NCI-H2196 (cell line): ENCODE measurements at regions not wholly inside any gene's neighbourhood (a gene's known extent, or its start where the extent isn't known, plus 50 kb on each side); places are given as distances from the start of the nearest gene placed in this dataset.
"Not testable (repeated sequence)": the region's sequence is repeated elsewhere in the genome, so short reads cannot be mapped to it uniquely, and the experiment has no call there.

Source experiments
- DNase-seq: peaks from one replicate; lab custom pipeline; 2025; ENCODE audit not compliant: unreplicated experiment; lab: John Stamatoyannopoulos, UW

DNA sequence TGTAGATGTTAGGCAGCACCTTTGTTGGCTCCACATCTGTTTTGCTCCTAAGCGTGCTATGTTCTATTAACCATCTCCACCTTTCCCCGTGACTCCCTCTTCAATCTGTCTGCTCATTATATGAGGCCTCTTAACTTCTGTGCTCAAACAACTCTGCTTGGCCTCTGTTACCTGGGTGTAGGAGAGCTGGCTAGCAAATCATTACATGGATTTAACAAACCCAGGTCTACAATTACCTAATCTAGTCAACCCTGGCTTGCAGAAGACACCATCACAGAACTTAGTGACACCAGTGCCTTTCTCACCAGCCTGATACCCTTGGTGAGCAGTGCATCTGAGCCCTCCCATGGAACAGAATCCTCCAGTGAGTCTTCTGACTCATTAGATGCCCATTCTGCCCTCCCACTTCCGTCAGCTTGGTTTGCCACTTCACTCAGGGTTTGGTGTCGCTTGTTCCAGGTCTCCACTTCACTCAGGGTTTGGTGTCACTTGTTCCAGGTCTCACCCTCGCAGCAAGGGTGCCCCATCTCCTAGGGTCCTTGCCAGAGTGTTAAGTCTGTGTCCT, 92.0 kb upstream of the KIF26B start:
- no peak for DNase-seq

DNA sequence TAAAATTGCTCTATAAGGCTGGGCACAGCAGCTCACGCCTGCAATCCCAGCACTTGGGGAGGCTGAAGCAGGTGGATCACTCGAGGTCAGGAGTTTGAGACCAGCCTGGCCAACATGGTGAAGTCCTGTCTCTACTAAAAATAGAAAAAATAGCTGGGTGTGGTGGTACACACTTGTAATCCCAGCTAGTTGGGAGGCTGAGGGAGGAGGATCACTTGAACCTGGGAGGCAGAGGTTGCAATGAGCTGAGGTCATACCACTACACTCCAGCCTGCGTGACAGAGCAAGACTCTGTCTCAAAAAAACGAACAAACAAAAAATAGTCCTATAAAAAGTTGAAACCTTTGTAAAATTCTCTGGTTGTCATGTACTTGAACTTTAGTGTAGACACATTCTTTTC, 93.0 kb upstream of the KIF26B start:
- DNase-seq, result not testable (repeated sequence)

DNA sequence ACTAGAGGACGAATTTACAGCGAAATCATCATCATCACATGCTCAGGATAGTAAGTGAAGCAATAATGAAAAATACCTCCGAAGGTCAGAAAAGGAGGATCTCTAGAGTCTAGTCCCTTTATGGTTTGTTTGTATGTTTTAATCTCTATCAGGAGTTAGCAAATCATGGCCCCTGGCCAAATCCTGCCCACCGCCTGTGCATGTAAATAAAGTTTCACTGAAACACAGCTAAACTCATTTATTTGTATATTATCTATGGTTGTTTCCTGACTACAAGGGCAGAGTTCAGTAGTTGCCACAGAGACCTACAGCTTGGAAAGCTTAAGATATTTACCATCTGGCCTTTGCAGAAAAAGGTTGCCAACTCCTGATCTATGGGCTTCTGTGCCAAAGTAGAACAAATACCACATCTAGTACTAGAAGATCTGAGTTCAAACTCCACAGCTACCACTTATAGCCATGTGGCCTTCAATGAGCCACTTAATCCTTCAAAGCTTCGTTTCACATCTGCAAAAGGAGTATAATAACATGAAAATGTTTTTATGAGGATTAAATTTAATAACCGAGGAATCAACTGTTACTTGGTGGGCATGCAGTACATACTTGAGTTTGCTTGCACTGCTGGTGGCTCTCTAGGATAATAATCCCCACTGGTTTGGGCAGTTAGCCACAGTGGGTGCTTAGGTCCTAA, 94.0 kb upstream of the KIF26B start:
- no peak for DNase-seq

DNA sequence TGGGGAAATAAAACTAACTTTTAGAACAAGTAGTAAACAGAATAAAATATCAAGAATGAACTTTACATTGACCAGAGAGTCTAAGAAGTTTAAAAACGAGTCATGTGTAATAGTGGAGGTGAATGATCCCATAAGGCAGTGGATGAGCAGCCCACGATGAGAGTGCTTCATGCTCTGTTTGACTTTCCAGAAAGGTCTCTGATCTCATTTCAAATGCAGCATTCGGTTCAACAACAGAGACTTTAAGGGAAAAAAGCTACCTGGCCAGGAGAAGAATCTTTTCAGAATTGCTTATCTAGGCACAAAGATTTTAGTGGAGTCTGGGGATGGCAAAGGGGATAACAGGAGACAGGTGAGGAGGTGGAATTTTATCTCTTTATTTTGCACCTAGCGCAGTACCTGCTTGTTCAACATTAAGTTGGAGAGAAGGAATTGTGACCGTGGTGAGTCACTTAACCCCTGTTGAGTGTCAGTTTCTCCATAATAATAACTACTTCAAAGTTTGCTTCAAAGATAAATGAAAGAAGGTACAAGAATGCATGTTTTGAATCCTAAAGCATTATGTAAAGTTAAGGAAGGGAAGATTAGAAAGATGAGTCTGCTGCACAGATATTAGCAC, 94.9 kb upstream of the KIF26B start:
- no peak for DNase-seq

DNA sequence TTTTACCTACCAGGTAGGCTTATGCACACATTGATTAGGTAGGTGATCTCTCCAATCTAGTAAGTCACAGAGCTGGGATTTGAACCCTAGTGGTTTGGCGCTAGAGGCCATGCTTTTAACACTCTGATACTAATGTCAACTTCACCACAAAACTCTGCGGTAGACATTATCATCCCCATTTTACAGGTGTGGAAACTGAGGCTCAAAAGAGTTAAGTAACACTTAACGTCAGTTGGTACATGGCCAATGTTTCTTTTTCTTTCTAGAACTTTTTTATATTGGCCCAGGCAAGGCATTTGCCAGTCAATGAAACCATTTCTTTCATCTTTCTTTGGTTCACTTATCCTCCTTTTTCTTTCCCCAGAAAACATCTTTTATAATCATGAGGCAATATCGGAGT, 95.9 kb upstream of the KIF26B start:
- DNase-seq, result no peak

DNA sequence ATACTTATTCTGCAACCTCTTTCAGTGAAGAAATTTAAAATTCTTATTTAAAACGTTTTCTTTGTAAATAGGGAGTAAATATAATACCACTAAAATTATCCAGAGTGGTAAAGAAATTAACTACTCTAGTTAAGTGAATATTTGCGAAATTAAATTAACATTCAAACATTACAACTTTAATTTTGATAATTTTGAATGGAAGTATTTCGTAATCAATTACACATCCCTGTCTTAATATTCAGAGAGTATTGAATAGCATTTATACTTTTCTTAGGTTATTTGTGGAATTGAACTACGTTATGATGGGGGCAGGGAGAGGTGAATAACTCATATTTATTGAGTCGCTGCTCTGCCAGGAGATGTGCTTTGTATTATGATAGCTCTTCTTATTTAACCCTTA, 96.3 kb upstream of the KIF26B start:
- DNase-seq, result no peak

DNA sequence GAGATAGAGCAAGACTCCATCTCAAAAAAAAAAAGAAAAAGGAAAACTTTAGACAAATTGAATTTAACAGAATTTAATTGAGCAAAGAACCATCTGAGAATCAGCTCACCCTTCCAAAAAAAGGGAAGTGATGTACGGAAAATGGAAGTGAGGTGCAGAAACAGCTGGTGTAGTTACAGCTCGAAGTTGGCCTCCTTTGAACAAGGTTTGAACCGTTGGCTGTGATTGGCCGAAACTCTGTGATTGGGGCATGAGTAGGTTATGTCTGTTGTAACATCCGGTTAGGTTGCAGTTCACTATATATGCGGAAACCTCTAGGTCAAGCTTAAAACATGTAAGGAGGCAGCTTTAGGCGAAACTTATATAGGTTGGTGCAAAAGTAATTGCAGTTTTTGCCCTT, 97.9 kb upstream of the KIF26B start:
- DNase-seq, result no peak

DNA sequence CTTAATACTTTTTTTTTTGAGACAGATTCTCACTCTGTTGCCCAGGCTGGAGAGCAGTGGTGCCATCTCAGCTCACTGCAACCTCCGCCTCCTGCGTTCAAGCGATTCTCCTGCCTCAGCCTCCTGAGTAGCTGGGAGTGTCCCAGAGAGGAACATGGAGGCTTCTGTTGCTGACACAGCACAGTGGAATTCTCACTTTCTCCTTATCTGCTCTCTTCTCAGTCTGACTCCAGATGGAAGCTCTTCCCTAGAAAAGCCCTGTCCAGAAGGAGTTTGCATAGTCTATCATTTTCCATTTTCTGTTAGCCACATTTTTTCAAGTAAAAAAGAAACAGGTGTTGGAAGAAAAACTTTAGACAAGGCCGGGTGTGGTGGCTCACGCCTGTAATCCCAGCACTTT, 98.5 kb upstream of the KIF26B start:
- not testable (repeated sequence) for DNase-seq

DNA sequence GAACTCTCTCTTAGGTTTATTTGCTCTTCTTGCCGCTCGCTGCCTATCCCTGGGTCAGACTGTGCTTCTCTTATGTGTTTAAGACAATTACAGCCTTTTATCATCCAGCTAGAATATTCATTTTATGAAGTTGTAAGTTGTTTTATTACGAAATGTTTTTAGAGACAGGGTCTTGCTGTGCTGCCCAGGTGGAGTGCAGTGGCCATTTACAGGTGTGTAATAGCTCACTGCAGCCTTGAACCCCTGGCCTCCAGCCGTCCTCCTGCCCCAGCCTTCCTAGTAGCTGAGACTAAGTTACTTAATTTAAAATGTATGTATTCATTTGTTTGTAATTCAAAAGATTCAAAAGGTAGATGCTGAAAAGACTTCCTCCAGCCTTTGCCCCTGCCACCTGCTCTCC, 99.0 kb upstream of the KIF26B start:
- no peak for DNase-seq

DNA sequence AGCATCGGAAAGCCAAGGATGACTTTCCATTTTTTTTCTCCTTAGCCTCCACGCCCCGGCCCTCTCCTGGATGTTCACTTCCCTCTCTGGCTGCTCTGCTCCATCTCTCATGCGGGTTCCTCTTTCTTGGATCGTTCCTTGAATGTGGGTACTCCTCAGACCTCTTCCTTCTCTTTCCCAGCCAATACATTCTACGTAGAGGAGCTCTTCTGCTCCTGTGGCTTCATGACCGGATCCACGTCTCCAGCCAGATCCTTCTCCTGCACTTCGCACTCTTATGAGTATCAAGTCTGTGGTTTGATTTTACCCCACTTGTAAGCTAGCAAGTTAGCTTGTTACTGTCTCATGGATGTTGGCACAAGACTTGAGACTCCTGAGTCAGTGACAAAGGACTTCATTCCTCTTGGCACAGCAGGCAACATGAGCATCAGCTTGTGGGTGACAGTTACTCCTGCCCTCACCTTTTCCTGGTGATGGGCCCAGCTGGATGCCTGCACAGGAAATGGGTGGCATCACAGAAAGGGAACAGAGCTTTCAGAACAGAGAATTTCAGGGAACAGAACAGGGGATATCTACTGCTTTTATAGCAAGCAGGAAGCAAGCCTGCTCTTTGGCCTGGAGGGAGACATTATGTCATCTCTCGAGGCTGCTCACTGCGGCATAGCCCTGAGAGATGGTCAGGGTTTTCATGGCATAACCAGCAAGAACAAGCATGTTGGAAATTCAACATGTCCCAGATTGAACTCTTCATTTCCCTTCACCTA, 100.1 kb upstream of the KIF26B start:
- DNase-seq, result no peak

DNA sequence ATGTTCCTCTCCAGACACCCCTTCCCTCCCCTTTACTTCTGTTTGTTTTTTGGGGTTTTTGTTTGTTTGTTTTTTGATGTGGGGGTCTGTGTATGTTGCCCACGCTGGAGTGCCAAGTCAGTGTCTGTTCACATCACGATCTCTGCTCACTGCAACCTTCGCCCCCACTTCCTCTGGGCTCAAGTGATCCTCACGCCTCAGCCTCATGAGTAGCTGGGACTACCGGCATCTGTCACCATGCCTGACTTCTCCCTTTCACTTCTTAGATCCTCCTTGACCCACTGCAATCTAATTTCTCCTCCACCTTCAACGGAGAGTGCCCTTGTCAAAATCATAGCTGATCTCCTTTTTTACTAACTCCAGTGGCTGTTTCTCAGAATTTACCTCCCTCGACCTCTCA, 100.7 kb upstream of the KIF26B start:
- no peak for DNase-seq

DNA sequence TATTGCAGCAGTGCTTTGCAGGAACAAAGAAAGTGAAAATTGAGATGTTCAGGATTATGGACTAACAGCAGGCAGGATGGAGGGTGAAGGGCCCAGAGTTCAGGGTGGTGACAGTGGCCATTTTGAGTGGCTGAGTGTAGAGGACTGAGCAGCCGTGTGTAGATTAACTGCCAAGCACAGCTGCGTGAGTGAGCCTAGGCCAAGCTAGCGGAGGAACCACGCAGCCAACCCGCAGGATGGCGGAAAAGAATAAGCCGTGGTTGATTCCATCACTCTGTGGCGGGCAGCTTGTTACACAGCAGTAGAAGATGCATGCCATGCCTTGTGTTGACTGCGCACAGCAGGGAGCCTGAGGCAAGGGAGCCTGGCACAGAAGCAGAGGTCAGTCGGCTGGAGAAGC, 102.5 kb upstream of the KIF26B start:
- no peak for DNase-seq

DNA sequence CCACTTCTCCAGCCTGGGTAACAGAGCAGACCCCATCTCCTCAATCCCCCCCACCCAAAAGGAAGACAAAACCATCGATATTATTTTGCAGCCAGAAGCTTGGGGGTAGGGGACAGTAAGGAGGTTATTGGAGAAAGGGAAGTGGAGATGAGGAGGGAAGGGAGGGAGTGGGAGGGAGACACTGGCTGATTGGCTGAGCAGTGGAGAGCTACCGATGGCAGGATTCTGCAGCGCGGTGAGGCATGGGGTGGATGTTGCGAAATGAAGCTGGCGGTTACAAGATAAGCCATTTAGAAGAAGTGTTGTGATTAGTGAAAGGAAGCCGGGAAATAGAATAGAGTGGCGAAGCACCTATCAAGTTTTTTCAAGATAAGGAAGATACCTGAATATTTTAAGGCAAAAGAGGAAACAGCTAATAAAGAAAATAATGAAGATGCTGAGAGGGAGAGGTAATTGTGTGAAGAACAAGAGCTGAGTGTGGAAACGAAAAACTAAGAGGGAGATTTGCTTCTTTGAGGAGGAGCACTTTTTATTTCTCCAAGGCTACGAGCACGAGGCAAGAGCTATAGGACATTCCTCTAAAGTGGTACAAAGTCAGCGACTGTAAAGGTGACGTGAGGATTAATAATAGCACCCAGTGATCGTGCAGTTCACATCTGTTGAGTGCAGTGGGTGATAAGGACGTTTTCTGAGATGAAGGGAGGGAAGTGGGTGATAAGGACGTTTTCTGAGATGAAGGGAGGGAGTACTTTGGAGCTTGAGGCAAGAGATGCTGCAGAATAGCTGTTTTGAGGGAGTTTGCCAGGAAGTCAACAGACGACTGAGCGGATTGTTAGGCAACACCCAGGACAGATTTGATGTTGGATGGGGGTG, 103.2 kb upstream of the KIF26B start:
- no peak for DNase-seq

DNA sequence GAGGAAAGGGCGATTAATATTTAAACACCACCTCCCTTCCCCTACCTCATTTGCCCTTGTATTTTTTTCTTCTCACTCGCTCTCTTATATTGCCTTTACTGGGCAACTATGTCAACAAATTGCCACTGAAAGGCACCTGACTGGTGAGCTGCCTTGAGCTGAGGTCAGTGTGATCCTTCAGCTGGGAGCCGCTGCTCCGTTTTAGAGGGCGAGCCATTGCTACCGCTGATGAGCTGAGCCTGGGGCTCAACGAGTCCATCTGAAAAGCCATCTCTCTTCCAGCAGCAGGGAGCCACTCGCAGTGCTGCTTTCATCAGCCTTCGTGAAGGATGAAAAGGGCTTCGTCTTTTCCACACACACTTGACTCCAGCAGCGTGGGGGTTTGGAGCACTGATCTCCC, 108.0 kb upstream of the KIF26B start:
- DNase-seq, result no peak

DNA sequence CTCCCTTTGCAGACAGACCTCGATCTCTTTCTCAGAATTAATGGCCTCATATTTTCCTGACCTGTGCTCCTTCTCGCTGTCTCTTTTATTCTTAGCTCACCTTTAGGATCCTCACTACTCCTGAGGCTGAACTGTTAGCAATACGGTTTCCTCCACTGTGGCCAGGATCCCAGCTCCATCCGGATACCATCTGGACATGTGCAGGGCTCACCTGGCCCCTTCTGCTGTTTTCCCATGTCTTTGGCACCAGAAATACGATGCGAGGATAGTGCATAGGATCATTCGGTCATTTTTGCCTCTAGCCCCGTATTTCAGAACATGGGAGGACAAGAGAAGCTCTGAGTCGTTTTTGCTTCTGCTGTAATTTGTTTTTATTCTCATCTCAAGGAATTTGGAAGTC, 108.5 kb upstream of the KIF26B start:
- DNase-seq, result no peak

DNA sequence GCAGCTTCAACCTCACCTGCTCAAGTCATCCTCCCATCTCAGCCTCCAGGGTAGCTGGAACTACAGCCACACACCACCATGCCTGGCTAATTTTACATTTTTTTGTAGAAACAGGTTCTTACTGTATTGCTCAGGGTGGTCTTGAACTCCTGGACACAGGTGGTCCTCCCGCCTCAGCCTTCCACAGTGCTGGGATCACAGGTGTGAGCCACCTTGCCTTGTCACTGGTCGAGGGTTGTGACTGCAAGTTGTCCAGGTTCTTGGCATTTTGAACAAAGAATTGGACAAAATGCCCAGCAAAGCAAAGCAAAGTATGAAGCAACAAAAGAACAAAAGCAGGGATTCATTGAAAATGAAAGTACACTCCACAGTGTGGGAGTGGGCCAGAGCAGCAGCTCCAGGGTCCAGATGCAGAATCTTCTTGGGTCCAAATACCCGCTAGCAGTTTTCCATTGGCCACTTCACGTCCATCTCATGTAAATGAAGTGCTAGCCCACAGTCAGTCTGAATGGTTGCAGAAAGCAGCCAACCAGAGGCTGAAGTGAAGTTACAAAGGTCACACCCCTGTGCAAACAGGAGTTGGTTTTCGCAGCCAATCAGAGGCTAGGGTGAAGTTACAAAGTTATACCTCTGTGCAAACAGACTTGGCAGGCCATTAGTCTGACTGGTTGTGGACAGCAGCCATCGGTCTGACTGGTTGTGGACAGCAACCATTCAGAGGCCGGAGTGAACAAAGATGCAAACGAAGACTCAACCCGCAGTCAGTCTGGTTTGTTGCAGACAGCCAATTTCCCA, 109.5 kb upstream of the KIF26B start:
- no peak for DNase-seq

DNA sequence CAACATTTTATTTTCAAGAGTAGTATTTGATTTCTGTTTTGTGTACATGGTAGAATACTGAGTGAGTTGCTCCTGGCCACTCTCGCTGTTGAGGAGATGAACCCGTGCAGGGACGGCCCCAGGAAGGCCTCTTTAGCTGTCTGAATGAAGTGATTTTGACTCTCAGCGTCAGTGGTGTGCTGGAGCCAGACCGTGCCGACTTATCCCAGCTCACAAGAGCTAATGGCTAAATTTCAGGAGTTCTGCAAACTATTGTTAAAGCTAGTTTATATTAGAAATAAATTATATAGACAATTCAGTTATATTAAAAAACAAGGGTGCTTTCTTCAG, 111.2 kb upstream of the KIF26B start:
- DNase-seq, result no peak

DNA sequence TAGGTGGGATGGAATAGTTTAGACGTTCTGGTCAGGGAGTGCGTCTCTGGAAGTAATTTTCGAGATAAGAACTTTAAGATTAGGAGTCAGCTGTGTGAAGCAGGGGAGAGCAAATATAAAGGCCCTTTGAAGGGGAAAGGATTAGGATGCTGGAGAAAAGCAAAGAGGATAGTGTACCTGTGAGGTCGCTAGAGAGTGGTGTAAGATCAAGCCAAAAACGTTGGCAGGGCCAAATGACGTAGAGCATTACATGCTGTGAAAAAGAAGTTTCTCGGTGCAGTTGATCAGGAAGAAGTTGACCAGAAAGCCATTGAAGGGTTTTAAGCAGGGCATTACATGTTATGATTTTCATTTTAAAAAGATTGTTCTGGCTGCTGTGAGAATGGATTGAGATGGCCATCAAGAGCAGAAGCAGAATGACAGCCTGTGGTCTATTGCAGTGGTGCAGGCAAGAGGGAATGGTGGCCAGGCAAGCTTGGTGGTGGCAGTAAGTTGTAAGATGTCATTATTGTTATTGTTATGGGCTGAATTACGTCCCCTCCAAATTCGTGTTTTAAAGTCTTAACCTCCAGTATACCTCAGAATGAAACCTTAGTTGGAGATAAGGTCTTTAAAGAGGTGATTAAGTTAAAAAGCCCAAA, 113.6 kb upstream of the KIF26B start:
- DNase-seq, result no peak

DNA sequence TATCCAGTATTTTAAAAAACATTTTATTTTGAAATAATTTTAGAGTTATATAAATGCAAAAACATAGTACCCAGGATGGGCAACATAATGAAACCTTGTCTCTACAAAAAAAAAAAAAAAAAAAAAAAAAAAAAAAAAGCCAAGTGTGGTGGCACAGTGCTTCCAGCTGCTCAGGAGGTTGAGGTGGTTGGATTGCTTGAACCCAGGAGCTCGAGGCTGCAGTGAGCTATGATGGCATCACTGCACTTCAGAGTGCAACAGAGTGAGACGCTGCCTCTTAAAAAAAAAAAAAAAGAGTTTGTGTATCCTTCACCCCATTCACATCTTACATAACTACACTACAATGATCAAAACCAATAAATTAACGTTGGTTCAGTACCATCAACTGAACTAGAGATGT, 115.6 kb upstream of the KIF26B start:
- no peak for DNase-seq

DNA sequence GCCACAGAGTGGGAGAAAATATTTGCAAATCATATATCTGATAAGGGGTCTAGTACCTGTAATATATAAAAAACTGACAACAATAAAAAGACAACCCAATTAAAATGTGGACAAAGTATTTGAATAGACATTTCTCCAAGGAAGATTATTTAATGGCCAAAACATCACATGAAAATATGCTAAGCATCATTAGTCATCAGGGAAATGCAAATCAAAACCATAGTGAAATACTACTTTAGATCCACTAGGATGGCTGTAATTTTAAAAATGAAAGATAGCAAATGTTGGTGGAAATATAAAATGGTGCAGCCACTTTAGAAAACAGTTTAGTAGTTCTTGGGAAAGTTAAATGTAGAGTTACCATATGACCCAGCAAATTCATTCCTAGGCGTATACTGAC, 118.7 kb upstream of the KIF26B start:
- DNase-seq, result no peak
